GM12878 (cell line): ENCODE measurements at regions not wholly inside any gene's neighbourhood (a gene's known extent, or its start where the extent isn't known, plus 50 kb on each side); places are given as distances from the start of the nearest gene placed in this dataset.

Experiments used
- ATAC-seq: fragments of 200-7000 bp; cut with Tn5 transposase; 3 replicates; pipeline ENCODE4 v1.9.1; 2020; ENCODE audit warnings: mild to moderate bottlenecking, moderate library complexity
- BruUV-seq: library from RNA; stranded (reverse); fragments of 400-500 nt; replicated peaks from 2 replicates; lab custom pipeline; 2021; lab: Mats Ljungman, UMichigan
- CTCF ChIA-PET: fragments of 300-600 bp; sonication (Branson Sonifier 250); formaldehyde crosslinking; extraction: SDS; loops from one replicate; lab custom pipeline; 2021; ENCODE audit warnings: inconsistent platforms; lab: Yijun Ruan, JAX
- POLR2A ChIA-PET: fragments of 350-600 bp; formaldehyde crosslinking; extraction: SDS; loops from one replicate; lab custom pipeline; 2021; ENCODE audit warnings: inconsistent platforms; lab: Charles Lee
- RAD21 ChIA-PET: fragments of 300-600 bp; sonication (Branson Sonifier 250); formaldehyde crosslinking; loops from one replicate; lab custom pipeline; 2023; ENCODE audit warnings: antibody characterized with exemption; ENCODE audit not compliant: unreplicated experiment; lab: Charles Lee
- SMC1A ChIA-PET: fragments of 300-600 bp; sonication (Branson Sonifier 250); formaldehyde crosslinking; loops from one replicate; lab custom pipeline; 2023; ENCODE audit not compliant: unreplicated experiment, uncharacterized antibody; lab: Charles Lee
- DNase-seq: peaks from one replicate; pipeline ENCODE4 v3.0.0-alpha.2; 2011; ENCODE audit warnings: low read depth, low spot score
- FAIRE-seq: peaks from 3 replicates; lab custom pipeline; 2011; peaks lifted over from hg19 to GRCh38; lab: Jason Lieb, UNC
- H2AFZ ChIP-seq: 2 replicates; pipeline ENCODE4 v1.6.0; 2011; ENCODE audit warnings: low read depth, low read length, control low read depth; ENCODE audit not compliant: control insufficient read depth
- H3K27ac ChIP-seq: 2 replicates; pipeline ENCODE4 v1.5.1; 2011; ENCODE audit warnings: control low read depth; ENCODE audit not compliant: control insufficient read depth, insufficient read depth
- H3K27me3 ChIP-seq, 2 experiments: replicated peaks in 1 of 2; 2 replicates each; pipeline versions ENCODE4 v1.6.0 to v1.6.1; 2011; ENCODE audit warnings: low read length in 1 of 2; ENCODE audit not compliant: control insufficient read depth in 2 of 2, insufficient read depth in 2 of 2
- H3K36me3 ChIP-seq, 2 experiments: 2 replicates each; pipeline ENCODE4 v1.5.1; 2011; ENCODE audit warnings: low read length in 1 of 2; ENCODE audit not compliant: control insufficient read depth in 2 of 2, insufficient read depth in 2 of 2
- H3K4me1 ChIP-seq: 2 replicates; pipeline ENCODE4 v1.6.1; 2011; ENCODE audit warnings: mild to moderate bottlenecking, low read length, moderate library complexity, mixed read lengths; ENCODE audit not compliant: control insufficient read depth, insufficient read depth
- H3K4me2 ChIP-seq: 2 replicates; pipeline ENCODE4 v1.6.0; 2011; ENCODE audit warnings: control low read depth; ENCODE audit not compliant: control insufficient read depth, insufficient read depth
- H3K4me3 ChIP-seq: fragments of 200-600 bp; sonication (generic); 2 replicates; pipeline ENCODE4 v1.5.1; 2016
- H3K79me2 ChIP-seq: 2 replicates; pipeline ENCODE4 v1.6.0; 2011; ENCODE audit warnings: low read length; ENCODE audit not compliant: control insufficient read depth, insufficient read depth
- H3K9ac ChIP-seq: 2 replicates; pipeline ENCODE4 v1.8.0; 2011; ENCODE audit warnings: low read length, control low read depth, mixed read lengths; ENCODE audit not compliant: control insufficient read depth, insufficient read depth
- H3K9me3 ChIP-seq: replicated peaks from 3 replicates; pipeline ENCODE4 v1.5.1; 2011; ENCODE audit warnings: mild to moderate bottlenecking, low read length; ENCODE audit not compliant: control insufficient read depth, insufficient read depth
- H4K20me1 ChIP-seq: 2 replicates; pipeline ENCODE4 v1.6.0; 2011; ENCODE audit not compliant: control insufficient read depth, insufficient read depth
- ASH2L ChIP-seq: fragments of 300-600, 200-600 bp; sonication (generic); IDR thresholded peaks from 2 replicates; pipeline ENCODE4 v1.6.1; 2017; ENCODE audit warnings: low read depth, mild to moderate bottlenecking, borderline replicate concordance
- CHD4 ChIP-seq: fragments of 200-600 bp; sonication (generic); IDR thresholded peaks from 2 replicates; pipeline ENCODE4 v1.6.1; 2016; ENCODE audit warnings: mild to moderate bottlenecking
- MEF2B ChIP-seq: fragments of 450-650 bp; IDR thresholded peaks from 2 replicates; pipeline ENCODE4 v1.6.1; 2018; ENCODE audit warnings: mild to moderate bottlenecking, moderate library complexity; ENCODE audit not compliant: partially characterized antibody, poor library complexity, severe bottlenecking
- POLR2A ChIP-seq: IDR thresholded peaks from 2 replicates; pipeline ENCODE4 v1.6.1; 2011; ENCODE audit warnings: low read depth, mild to moderate bottlenecking, low read length
- POLR2AphosphoS2 ChIP-seq: IDR thresholded peaks from 2 replicates; pipeline ENCODE4 v1.6.1; 2011; ENCODE audit warnings: low read depth, mild to moderate bottlenecking, low read length, improper control_type of control experiment, moderate library complexity
- RFX5 ChIP-seq: IDR thresholded peaks from 2 replicates; pipeline ENCODE4 v1.6.1; 2011; ENCODE audit warnings: low read depth, low read length, improper control_type of control experiment
- SMAD1 ChIP-seq: fragments of 450-650 bp; IDR thresholded peaks from 2 replicates; pipeline ENCODE4 v1.6.1; 2018; ENCODE audit warnings: mild to moderate bottlenecking, low read depth; ENCODE audit not compliant: partially characterized antibody
- SPI1 ChIP-seq: IDR thresholded peaks from 2 replicates; pipeline ENCODE4 v1.6.1; 2011; ENCODE audit warnings: low read depth, mild to moderate bottlenecking, low read length, moderate library complexity, borderline replicate concordance; ENCODE audit not compliant: insufficient read depth
- WRNIP1 ChIP-seq: IDR thresholded peaks from 2 replicates; pipeline ENCODE4 v1.6.1; 2011; ENCODE audit warnings: low read depth, low read length, improper control_type of control experiment, borderline replicate concordance
- YBX1 ChIP-seq: fragments of 450-650 bp; IDR thresholded peaks from 2 replicates; pipeline ENCODE4 v1.6.1; 2016; ENCODE audit warnings: antibody characterized with exemption
- ZBED1 ChIP-seq: IDR thresholded peaks from 2 replicates; pipeline ENCODE4 v1.6.1; 2016; ENCODE audit warnings: borderline replicate concordance
- ZNF687 ChIP-seq: fragments of 450-650 bp; IDR thresholded peaks from 2 replicates; pipeline ENCODE4 v1.6.1; 2017; ENCODE audit warnings: mild to moderate bottlenecking, moderate library complexity
- WGBS: methylation state at CpG from one replicate; pipeline ENCODE4 v1.1.6; 2016; ENCODE audit warnings: low lambda C conversion rate; ENCODE audit not compliant: insufficient replicate concordance, insufficient coverage; ENCODE audit errors: missing lambda C conversion rate; 5-methylcytosine and 5-hydroxymethylcytosine counted together
- in situ Hi-C: fragments of 300-500 bp; cut with MboI; formaldehyde crosslinking; loops from 9 replicates; pipeline ENCODE4 v1.14.3; 2018; ENCODE audit warnings: mixed read lengths
- intact Hi-C: fragments of 100-400 bp; cut with micrococcal nuclease; formaldehyde crosslinking; loops from one replicate; pipeline ENCODE4 v1.14.2; 2022; ENCODE audit not compliant: unreplicated experiment
- TF ChIP-seq, protein P1 (sequence below): fragments of 450-650 bp; IDR thresholded peaks from 2 replicates; pipeline ENCODE4 v1.6.1; 2017; ENCODE audit warnings: borderline replicate concordance
- TF ChIP-seq, protein P2 (sequence below): fragments of 450-650 bp; formaldehyde crosslinking; IDR thresholded peaks from 2 replicates; pipeline ENCODE4 v1.4.0; 2020; ENCODE audit warnings: mild to moderate bottlenecking, moderate library complexity

GRCh38 chr13:34124666-34125306 lies 306.8 kb downstream of the RFC3 start:
- Histone ChIP-seq H3K27me3 (no peaks in the 10 kb centered on the region), H4K20me1 (no peaks in the 10 kb centered on the region), H3K9ac (no peak overlapping the region), H3K4me1 (no peaks in the 10 kb centered on the region), H2AFZ (no peak overlapping the region), H3K9me3 (no peaks in the 10 kb centered on the region), H3K4me2 (no peak overlapping the region), H3K4me3 (no peak overlapping the region), H3K27ac (no peak overlapping the region), H3K36me3 (no peaks in the 10 kb centered on the region), H3K79me2 (no peaks in the 10 kb centered on the region)
- in situ Hi-C loops (no loop called here), intact Hi-C loops (no loop called here)
- WGBS: 16% methylated on average over 3 of the region's 3 CpGs
- FAIRE-seq: no peak
- CTCF ChIA-PET: no interaction called here
- no TSS peak for BruUV-seq
- no peak for DNase-seq
- ATAC-seq: no peak
- RAD21 ChIA-PET: no interaction called here
- TF ChIP-seq CHD4: no peak
- no peak for TF ChIP-seq POLR2AphosphoS2
- TF ChIP-seq MEF2B: no peak
- no peak for TF ChIP-seq ZNF687
- no peak for TF ChIP-seq WRNIP1
- no peak for TF ChIP-seq ASH2L
- no peak for TF ChIP-seq YBX1
- TF ChIP-seq, protein P1, sequence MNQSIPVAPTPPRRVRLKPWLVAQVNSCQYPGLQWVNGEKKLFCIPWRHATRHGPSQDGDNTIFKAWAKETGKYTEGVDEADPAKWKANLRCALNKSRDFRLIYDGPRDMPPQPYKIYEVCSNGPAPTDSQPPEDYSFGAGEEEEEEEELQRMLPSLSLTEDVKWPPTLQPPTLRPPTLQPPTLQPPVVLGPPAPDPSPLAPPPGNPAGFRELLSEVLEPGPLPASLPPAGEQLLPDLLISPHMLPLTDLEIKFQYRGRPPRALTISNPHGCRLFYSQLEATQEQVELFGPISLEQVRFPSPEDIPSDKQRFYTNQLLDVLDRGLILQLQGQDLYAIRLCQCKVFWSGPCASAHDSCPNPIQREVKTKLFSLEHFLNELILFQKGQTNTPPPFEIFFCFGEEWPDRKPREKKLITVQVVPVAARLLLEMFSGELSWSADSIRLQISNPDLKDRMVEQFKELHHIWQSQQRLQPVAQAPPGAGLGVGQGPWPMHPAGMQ: no peak
- TF ChIP-seq POLR2A: no peak
- TF ChIP-seq SPI1: no peak
- no peak for TF ChIP-seq RFX5
- TF ChIP-seq, protein P2, sequence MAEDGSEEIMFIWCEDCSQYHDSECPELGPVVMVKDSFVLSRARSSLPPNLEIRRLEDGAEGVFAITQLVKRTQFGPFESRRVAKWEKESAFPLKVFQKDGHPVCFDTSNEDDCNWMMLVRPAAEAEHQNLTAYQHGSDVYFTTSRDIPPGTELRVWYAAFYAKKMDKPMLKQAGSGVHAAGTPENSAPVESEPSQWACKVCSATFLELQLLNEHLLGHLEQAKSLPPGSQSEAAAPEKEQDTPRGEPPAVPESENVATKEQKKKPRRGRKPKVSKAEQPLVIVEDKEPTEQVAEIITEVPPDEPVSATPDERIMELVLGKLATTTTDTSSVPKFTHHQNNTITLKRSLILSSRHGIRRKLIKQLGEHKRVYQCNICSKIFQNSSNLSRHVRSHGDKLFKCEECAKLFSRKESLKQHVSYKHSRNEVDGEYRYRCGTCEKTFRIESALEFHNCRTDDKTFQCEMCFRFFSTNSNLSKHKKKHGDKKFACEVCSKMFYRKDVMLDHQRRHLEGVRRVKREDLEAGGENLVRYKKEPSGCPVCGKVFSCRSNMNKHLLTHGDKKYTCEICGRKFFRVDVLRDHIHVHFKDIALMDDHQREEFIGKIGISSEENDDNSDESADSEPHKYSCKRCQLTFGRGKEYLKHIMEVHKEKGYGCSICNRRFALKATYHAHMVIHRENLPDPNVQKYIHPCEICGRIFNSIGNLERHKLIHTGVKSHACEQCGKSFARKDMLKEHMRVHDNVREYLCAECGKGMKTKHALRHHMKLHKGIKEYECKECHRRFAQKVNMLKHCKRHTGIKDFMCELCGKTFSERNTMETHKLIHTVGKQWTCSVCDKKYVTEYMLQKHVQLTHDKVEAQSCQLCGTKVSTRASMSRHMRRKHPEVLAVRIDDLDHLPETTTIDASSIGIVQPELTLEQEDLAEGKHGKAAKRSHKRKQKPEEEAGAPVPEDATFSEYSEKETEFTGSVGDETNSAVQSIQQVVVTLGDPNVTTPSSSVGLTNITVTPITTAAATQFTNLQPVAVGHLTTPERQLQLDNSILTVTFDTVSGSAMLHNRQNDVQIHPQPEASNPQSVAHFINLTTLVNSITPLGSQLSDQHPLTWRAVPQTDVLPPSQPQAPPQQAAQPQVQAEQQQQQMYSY (CRISPR knock-in tag): no peak
- TF ChIP-seq SMAD1: no peak
- no peak for TF ChIP-seq ZBED1
- POLR2A ChIA-PET: no interaction called here
- SMC1A ChIA-PET: no interaction called here
